A673 (cell line): ENCODE measurements at regions not wholly inside any gene's neighbourhood (a gene's known extent, or its start where the extent isn't known, plus 50 kb on each side); places are given as distances from the start of the nearest gene placed in this dataset.

Source experiments
- CTCF ChIP-seq: fragments of 300-800, 200-600 bp; sonication (generic); conservative IDR thresholded peaks from 2 replicates; pipeline ENCODE4 v1.5.1; 2017; ENCODE audit warnings: low read depth, mild to moderate bottlenecking, antibody characterized with exemption, low read length, moderate library complexity, mixed read lengths
- EZH2 ChIP-seq: fragments of 200-600 bp; sonication (generic); IDR thresholded peaks from 2 replicates; pipeline ENCODE4 v1.6.1; 2017; ENCODE audit warnings: borderline replicate concordance, low read depth, mild to moderate bottlenecking, mixed read lengths, antibody characterized with exemption, low read length; ENCODE audit not compliant: poor library complexity, severe bottlenecking

- TF ChIP-seq CTCF = no peak
- TF ChIP-seq EZH2 = no peak
Observed at GRCh38 chr6:43944908-43945767, 175.1 kb downstream of the VEGFA start.
